ENCODE measurements at regions not wholly inside any gene's neighbourhood (a gene's known extent, or its start where the extent isn't known, plus 50 kb on each side); places are given as distances from the start of the nearest gene placed in this dataset.

DNA sequence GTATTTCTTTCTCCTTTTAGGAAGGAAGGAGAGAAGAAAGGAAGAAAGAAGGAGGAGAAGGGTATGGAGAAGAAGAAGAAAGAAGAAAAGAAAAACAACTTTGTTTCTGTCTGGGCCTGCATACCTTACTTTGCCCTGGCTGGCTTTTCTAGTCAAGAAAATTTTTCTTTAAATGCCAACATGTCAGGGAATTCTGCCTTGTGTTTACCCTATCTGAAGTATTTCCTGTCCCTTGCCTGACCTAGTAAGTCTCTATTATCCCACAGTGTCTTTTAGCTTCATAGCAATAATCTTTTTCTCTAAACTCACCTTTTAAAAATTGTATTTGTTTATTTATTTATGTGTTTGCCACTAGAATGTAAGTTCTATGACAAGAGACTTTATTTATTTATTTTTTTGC lies 1864.1 kb downstream of the EFNA5 start:
- Histone ChIP-seq H3K27ac (no peak overlapping the region), H3K4me1 (ENCODE audit: low read depth) (no peaks in the 10 kb centered on the region), H3K9me3 (ENCODE audit: low read depth) (no peaks in the 10 kb centered on the region), H3K4me3 (no peak overlapping the region), H3K36me3 (no peaks in the 10 kb centered on the region), H3K27me3 (no peaks in the 10 kb centered on the region)
- peak in 1 of 2 donors; percentile 17 for DNase-seq (ENCODE audit: low read depth in 1 of 2, low spot score in 1 of 2)
- TF ChIP-seq CTCF (IDR thresholded peaks at IDR 0.05; ENCODE audit: low read depth, low read length), result no peak

DNA sequence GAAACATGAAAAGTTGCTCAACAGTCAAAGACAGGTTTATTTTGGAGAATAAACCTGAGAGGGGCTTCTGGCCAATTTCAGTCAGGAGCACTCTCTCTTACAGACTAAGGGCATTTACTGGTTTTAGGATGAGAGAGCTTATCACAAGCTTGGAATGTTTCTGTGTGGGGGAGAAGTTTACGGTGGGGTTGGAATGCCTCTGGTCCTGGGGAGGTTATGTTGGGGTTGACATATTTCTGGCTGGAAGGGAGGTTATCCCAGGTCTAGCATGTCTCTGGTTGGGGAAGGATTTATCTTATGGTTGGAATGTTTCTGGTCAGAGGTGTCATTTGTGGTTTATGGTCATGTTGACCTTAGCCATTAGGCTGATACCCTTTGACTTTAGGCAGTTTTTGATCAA lies 1867.3 kb downstream of the EFNA5 start:
- H3K27me3 ChIP-seq, result no peaks in the 10 kb centered on the region
- peak in 1 of 2 donors; percentile 10 for DNase-seq (ENCODE audit: low read depth in 1 of 2, low spot score in 1 of 2)
- no peaks in the 10 kb centered on the region for H3K4me1 ChIP-seq (ENCODE audit: low read depth)
- no peak for TF ChIP-seq CTCF (IDR thresholded peaks at IDR 0.05; ENCODE audit: low read depth, low read length)
- H3K9me3 ChIP-seq (ENCODE audit: low read depth), result no peaks in the 10 kb centered on the region
- no peak overlapping the region for H3K4me3 ChIP-seq
- H3K27ac ChIP-seq, result no peak overlapping the region
- no peaks in the 10 kb centered on the region for H3K36me3 ChIP-seq

- no peak for TF ChIP-seq CTCF (IDR thresholded peaks at IDR 0.05; ENCODE audit: low read depth, low read length)
Observed at GRCh38 chr5:105794578-105794977, 1876.2 kb downstream of the EFNA5 start.

DNA sequence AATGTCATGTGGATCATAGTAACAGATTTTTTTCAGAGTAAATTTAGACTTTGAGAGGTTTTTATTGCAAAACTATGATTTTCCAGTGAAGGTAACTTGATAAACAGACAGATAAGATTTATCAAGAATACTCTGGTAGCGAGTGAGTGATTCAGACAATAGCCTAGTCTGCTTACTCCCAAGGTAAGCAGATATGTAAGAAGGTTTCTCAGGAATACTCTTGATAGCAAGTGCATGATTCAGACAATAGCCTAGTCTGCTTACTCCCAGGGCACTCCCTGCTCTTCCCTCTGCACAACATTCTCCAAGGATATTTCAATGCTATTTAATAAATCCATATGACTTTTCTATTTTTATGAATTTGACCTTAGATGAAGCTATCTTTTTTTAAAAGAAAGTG lies 1881.5 kb downstream of the EFNA5 start:
- TF ChIP-seq CTCF (IDR thresholded peaks at IDR 0.05; ENCODE audit: low read depth, low read length), result no peak
- no peaks in the 10 kb centered on the region for H3K27me3 ChIP-seq
- H3K36me3 ChIP-seq, result no peaks in the 10 kb centered on the region
- no peaks in the 10 kb centered on the region for H3K9me3 ChIP-seq (ENCODE audit: low read depth)
- H3K4me3 ChIP-seq, result no peak overlapping the region
- no peak for DNase-seq (ENCODE audit: low read depth in 1 of 2, low spot score in 1 of 2)
- H3K27ac ChIP-seq, result no peak overlapping the region
- H3K4me1 ChIP-seq (ENCODE audit: low read depth), result no peaks in the 10 kb centered on the region

More at GRCh38 chr5:105794578-105794977, 1876.2 kb downstream of the EFNA5 start:
- Histone ChIP-seq H3K36me3 (no peaks in the 10 kb centered on the region), H3K27ac (no peak overlapping the region), H3K4me1 (ENCODE audit: low read depth) (no peaks in the 10 kb centered on the region), H3K4me3 (no peak overlapping the region), H3K27me3 (no peaks in the 10 kb centered on the region), H3K9me3 (ENCODE audit: low read depth) (no peaks in the 10 kb centered on the region)
- DNase-seq (ENCODE audit: low read depth in 1 of 2, low spot score in 1 of 2), result no peak

- TF ChIP-seq CTCF (IDR thresholded peaks at IDR 0.05; ENCODE audit: low read depth, low read length), result no peak
- Histone ChIP-seq H3K4me1 (ENCODE audit: low read depth) (no peaks in the 10 kb centered on the region), H3K36me3 (no peaks in the 10 kb centered on the region), H3K9me3 (ENCODE audit: low read depth) (no peaks in the 10 kb centered on the region), H3K27ac (no peak overlapping the region), H3K4me3 (no peak overlapping the region), H3K27me3 (no peaks in the 10 kb centered on the region)
- DNase-seq (ENCODE audit: low read depth in 1 of 2, low spot score in 1 of 2), result no peak
Observed at GRCh38 chr5:105783811-105784210, 1886.9 kb downstream of the EFNA5 start.

DNA sequence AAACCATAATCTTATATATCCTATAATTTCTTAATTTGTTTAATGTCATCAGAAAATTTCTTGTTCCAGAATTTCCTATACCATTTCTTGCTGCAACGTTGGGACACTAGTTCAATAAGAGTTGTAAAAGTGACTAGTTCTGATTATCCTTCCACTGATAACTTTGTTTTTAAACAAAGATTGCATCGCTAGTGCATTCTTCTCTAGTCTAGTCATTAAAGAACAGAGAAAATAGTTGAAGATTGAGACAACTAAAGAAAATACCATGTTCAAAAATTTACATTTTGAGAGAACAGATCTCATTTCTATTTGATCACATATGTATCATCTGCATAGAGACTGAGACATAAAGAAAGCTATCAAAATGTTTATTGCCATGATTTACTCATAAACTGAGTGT lies 1888.2 kb downstream of the EFNA5 start:
- no peak for TF ChIP-seq CTCF (IDR thresholded peaks at IDR 0.05; ENCODE audit: low read depth, low read length)
- no peak for DNase-seq (ENCODE audit: low read depth in 1 of 2, low spot score in 1 of 2)
- no peaks in the 10 kb centered on the region for H3K36me3 ChIP-seq
- no peaks in the 10 kb centered on the region for H3K9me3 ChIP-seq (ENCODE audit: low read depth)
- no peak overlapping the region for H3K4me3 ChIP-seq
- H3K27me3 ChIP-seq, result no peaks in the 10 kb centered on the region
- H3K27ac ChIP-seq, result no peak overlapping the region
- no peaks in the 10 kb centered on the region for H3K4me1 ChIP-seq (ENCODE audit: low read depth)
